ENCODE measurements at regions not wholly inside any gene's neighbourhood (a gene's known extent, or its start where the extent isn't known, plus 50 kb on each side); places are given as distances from the start of the nearest gene placed in this dataset.

DNA sequence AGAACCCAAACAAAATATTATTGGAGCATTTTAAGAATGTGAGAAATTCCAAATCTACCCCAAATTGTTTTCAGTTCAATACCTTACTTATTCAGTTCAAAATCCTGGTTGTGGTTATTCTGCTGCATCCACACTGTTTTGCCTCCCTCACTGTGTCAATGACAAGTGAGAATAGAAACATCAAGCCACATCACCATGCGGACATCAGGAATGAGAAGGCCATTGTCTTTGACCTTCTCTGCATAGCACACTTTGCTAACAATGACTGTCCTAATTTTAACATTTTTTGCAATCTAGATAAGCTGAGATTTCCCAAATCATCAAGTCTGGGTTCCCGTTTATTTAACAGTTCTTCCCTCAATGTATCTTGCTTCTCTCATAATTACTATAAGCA lies 93.7 kb downstream of the ELAPOR2 start:
- TF ChIP-seq, protein P1, sequence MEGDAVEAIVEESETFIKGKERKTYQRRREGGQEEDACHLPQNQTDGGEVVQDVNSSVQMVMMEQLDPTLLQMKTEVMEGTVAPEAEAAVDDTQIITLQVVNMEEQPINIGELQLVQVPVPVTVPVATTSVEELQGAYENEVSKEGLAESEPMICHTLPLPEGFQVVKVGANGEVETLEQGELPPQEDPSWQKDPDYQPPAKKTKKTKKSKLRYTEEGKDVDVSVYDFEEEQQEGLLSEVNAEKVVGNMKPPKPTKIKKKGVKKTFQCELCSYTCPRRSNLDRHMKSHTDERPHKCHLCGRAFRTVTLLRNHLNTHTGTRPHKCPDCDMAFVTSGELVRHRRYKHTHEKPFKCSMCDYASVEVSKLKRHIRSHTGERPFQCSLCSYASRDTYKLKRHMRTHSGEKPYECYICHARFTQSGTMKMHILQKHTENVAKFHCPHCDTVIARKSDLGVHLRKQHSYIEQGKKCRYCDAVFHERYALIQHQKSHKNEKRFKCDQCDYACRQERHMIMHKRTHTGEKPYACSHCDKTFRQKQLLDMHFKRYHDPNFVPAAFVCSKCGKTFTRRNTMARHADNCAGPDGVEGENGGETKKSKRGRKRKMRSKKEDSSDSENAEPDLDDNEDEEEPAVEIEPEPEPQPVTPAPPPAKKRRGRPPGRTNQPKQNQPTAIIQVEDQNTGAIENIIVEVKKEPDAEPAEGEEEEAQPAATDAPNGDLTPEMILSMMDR (IDR thresholded peaks at IDR 0.05), result no peak
- TF ChIP-seq POLR2AphosphoS5 (IDR thresholded peaks at IDR 0.05) (no peak), EP300 (IDR thresholded peaks at IDR 0.05) (no peak), POLR2A (IDR thresholded peaks at IDR 0.05; ENCODE audit: low read depth) (no peak)

All from esophagus muscularis mucosa (tissue), 4 donors.